OCI-LY1 (cell line): ENCODE measurements at regions not wholly inside any gene's neighbourhood (a gene's known extent, or its start where the extent isn't known, plus 50 kb on each side); places are given as distances from the start of the nearest gene placed in this dataset.

Experiments used
- EZH2 ChIP-seq: fragments of 200-600 bp; sonication (generic), shearing (Covaris generic); IDR thresholded peaks from 2 replicates; pipeline ENCODE4 v1.8.0; 2017; ENCODE audit warnings: borderline replicate concordance, mixed run types, mild to moderate bottlenecking, antibody characterized with exemption, low read length, moderate library complexity, mixed read lengths
- TF ChIP-seq, protein P1 (sequence below): fragments of 200-600 bp; sonication (generic), shearing (Covaris generic); IDR thresholded peaks from 2 replicates; pipeline ENCODE4 v1.5.1; 2017; ENCODE audit warnings: mild to moderate bottlenecking, antibody characterized with exemption, low read length, moderate library complexity, mixed read lengths

DNA sequence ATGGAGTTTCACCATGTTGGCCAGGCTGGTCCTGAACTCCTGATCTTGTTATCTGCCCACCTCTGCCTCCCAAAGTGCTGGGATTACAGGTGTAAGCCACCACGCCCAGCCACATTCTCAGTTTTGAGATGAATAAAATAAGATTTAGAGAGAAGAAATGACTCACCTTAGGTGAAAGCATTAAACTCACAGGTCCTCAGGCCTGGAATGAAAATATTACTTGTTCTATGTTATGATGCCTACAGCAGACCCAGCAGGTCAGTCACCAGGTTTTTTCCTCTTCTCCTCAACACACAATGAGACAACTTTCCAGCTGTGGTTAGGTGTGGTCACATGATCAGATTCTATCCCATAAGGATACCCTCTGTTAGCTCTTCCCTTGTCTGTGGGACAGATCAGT is 150.3 kb downstream of the C16orf95 start:
- TF ChIP-seq, protein P1, sequence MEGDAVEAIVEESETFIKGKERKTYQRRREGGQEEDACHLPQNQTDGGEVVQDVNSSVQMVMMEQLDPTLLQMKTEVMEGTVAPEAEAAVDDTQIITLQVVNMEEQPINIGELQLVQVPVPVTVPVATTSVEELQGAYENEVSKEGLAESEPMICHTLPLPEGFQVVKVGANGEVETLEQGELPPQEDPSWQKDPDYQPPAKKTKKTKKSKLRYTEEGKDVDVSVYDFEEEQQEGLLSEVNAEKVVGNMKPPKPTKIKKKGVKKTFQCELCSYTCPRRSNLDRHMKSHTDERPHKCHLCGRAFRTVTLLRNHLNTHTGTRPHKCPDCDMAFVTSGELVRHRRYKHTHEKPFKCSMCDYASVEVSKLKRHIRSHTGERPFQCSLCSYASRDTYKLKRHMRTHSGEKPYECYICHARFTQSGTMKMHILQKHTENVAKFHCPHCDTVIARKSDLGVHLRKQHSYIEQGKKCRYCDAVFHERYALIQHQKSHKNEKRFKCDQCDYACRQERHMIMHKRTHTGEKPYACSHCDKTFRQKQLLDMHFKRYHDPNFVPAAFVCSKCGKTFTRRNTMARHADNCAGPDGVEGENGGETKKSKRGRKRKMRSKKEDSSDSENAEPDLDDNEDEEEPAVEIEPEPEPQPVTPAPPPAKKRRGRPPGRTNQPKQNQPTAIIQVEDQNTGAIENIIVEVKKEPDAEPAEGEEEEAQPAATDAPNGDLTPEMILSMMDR, result no peak
- no peak for TF ChIP-seq EZH2
